GM21515 (cell line): ENCODE measurements at regions not wholly inside any gene's neighbourhood (a gene's known extent, or its start where the extent isn't known, plus 50 kb on each side); places are given as distances from the start of the nearest gene placed in this dataset.
"Not testable (repeated sequence)": the region's sequence is repeated elsewhere in the genome, so short reads cannot be mapped to it uniquely, and the experiment has no call there.

Source experiments
- ATAC-seq: cut with Tn5 transposase; IDR thresholded peaks from one replicate; pipeline ENCODE4 v1.9.1; 2021; ENCODE audit not compliant: unreplicated experiment

DNA sequence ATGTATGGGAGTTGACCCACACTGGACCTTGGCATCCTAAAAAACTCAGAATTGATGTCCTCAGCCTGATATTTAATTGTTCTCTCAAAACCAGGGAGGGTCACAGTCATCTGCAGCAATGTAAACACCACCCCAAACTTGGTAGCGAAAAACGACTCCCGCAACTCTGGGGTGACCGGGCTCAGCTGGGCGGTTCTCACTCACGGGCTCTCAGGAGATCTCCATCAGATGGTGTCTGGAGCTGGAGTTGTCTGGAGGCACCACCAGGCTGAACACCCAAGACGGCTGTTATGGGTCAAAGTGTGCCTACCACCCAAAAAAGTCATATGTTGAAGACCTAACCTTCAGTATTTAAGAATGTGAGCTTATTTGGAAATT is 50.9 kb upstream of the NXT1 start:
- no peak for ATAC-seq

GRCh38 chr20:23298926-23299672 is 51.5 kb upstream of the NXT1 start:
- no peak for ATAC-seq

GRCh38 chr20:23298155-23298554 is 52.4 kb upstream of the NXT1 start:
- ATAC-seq, result no peak

DNA sequence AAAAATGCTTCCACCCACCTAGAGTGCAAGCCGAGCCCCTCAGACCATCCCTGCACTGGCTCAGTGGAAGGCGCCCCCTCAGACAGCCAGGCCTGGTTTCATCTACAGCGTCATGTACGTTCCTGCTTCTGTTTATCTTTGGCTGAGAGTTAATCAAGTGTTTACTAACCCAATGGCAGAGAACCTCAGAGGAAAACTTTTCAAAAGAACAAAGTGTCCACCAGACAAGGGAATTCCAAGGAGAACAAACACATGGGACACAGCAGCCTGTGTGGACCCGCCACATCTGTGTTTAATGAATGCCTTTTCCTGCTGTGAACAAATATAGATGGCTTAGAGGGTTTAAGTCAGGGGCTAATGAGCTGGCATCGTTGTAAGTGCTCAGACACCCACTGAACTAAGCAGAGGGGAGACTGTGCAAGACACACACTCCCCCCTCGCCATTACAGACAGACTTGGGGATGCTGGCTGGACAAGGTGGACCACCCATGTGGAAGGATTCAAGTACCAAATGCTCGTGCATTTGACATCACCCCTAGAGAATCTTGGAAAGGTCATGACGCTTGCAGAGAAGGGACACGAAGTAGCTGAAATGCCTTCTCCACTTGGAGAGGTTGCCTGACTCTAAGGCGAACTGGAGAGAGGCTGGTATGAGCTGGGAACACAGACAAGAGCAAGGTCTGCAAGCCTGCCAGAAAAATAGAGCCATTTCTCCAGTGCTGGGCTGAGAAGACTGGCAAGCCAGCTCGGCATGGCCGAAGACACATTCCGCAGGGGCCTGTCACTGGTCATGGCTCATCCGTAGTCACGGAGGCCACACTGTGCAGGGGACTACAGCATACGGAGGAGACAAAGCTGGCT is 53.5 kb upstream of the NXT1 start:
- ATAC-seq, result no peak

DNA sequence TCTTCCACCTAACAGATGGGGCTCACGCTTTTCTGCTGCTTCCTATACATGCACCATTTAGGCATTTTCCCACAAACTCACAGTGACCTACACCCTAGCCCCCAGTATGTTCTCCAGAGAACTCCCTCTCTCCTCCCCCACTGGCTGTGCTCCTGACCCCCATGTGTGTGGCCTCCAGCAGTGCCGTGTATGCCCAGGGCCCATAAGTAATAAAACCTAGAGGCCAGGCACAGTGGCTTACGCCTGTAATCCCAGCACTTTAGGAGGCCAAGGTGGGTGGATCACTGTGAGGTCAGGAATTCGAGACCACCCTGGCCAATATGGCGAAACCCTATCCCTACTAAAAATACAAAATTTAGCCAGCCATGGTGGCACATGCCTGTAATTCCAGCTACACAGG is 54.7 kb upstream of the NXT1 start:
- ATAC-seq, result no peak

GRCh38 chr20:23294671-23295070 is 55.9 kb upstream of the NXT1 start:
- no peak for ATAC-seq

DNA sequence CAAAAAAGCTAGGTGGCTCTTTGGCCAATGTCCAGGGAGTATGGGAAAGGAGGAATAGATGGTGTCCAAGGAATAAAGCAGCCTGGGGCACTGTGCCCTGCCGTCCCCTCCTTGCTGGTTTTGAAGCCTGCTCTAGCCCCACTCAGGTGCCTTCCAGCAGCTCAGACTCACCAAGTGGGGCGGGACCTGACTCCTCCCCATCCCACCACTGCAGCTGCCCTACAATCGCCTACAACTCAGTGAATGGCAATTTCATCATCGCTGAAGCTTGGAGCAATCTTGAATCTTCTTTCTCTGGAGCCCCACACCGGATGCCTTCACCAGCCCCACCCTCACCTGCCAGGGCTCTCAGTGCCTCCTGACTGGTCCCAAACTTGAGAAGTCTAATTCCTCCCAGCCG is 56.4 kb upstream of the NXT1 start:
- ATAC-seq, result no peak

DNA sequence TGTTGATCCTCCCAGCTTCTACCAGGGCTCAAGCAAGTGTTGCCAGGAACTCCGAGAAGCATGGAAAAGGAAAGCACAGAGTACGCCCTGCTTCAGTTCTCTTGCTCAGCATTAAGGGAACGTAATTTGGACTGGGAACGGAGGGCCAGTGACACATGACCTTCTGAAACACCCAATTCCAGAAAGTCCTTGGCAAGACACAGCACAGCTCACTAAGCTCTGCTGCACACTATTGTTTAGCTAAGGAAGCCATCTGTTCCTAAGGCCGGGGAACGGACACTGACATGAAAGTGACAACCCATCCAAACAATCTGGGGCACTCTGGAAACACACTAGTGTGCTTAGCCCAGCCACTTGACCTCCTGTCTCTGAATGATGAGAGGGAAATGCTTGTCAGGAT is 56.9 kb upstream of the NXT1 start:
- ATAC-seq, result no peak

DNA sequence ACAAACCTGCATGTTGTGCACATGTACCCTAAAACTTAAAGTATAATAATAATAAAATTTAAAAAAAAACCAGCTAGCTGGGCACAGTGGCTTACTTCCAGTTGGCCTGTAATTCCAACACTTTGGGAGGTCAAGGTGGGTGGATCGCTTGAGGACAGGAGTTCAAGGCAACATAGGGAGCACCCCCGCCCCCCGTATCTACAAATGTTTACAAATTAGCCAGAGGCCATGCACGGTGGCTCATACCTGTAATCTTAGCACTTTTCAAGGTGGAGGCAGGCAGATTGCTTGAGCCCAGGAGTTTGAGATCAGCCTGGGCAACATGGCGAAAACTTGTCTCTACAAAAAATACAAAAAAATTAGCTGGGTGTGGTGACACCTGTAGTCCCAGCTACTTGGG is 58.3 kb upstream of the NXT1 start:
- not testable (repeated sequence) for ATAC-seq

GRCh38 chr20:23291575-23292240 is 58.9 kb upstream of the NXT1 start:
- no peak for ATAC-seq

GRCh38 chr20:23290761-23291574 is 59.6 kb upstream of the NXT1 start:
- ATAC-seq, result no peak

- ATAC-seq, result no peak
Measured at GRCh38 chr20:23289724-23290395, 60.7 kb upstream of the NXT1 start.

GRCh38 chr20:23289249-23289648 is 61.3 kb upstream of the NXT1 start:
- ATAC-seq, result no peak

GRCh38 chr20:23287354-23288190 is 63.0 kb upstream of the NXT1 start:
- ATAC-seq, result no peak

- ATAC-seq, result no peak
Measured at GRCh38 chr20:23286346-23286745, 64.2 kb upstream of the NXT1 start.

GRCh38 chr20:23285536-23285935 is 65.1 kb upstream of the NXT1 start:
- no peak for ATAC-seq

- ATAC-seq, result no peak
Measured at GRCh38 chr20:23284009-23284408, 66.6 kb upstream of the NXT1 start.

- no peak for ATAC-seq
Measured at GRCh38 chr20:23283096-23283850, 67.3 kb upstream of the NXT1 start.

DNA sequence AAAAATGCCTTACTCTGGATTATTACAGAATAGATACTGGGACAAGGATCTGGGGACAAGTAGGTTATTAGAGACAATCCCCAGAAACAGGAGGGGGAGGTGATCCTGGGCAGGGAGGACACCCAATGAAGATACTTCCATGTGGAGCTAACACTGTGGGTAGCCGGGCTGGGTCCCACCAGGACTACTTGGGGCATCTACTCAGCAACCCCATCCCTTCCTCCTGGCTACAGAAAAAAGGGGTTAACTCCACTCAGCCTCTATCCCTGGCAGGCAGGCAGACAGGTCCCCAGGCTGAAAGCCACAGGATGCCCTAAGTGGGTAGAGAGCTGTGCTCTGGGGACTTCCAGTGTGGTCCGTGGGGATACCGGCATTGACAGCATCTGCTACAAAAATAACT is 68.0 kb upstream of the NXT1 start:
- ATAC-seq, result no peak
